ENCODE measurements at regions not wholly inside any gene's neighbourhood (a gene's known extent, or its start where the extent isn't known, plus 50 kb on each side); places are given as distances from the start of the nearest gene placed in this dataset.

DNA sequence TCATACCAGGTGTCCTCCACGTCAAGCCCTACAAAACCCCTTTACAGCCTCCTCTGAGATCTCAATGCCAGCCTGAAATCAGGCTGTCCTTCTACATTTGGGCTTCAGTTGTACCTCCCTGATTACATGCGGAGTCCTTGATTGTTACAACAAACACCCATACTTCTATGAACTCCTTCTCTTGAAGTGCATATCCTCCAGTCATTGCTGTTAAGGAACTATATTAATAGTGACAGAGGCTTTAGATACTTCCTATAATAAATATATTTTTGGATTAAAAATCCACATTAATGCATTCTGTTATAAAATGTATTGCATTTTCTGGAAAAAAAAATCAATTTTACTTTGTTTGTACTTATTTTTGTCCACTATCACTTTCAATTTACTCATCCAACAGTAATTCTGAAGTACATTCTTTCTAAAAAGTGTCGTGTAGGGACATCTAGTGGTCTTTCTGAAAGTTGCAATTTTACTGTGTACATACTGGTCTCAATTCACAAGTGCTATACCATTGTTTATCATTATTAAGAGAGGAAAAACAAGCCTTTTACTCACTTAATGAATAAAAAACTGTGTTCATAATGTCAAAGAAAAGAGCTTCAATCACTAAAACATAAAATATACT lies 316.4 kb downstream of the DSEL start:
- no peak overlapping the region for H3K27ac Mint-ChIP-seq
- DNase-seq: no peak
- no peaks in the 10 kb centered on the region for H3K9me3 Mint-ChIP-seq
- no peak overlapping the region for H3K4me3 Mint-ChIP-seq
- H3K27me3 Mint-ChIP-seq: peaks cover 4% of the 10 kb centered on the region
- H3K4me1 Mint-ChIP-seq: no peaks in the 10 kb centered on the region
- no peaks in the 10 kb centered on the region for H3K36me3 Mint-ChIP-seq

DNA sequence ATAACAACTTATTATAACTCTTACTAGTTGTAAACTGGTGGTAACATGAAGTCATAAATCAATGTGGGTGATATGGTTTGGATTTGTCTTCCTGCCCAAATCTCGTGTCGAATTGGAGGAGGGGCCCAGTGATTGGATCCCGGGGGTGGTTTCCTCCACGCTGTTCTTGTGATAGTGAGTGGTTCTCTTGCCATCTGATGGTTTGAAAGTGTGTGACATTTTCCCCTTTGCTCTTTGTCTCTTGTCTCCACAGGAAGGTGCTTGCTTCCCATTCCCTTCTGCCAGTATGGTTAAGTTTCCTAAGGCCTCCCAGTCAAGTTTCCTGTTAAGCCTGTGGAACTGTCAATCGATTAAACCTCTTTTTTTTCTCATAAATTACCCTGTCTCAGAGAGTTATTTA lies 321.6 kb downstream of the DSEL start:
- Mint-ChIP-seq H3K9me3 (no peaks in the 10 kb centered on the region), H3K4me3 (no peak overlapping the region), H3K4me1 (peaks cover 4% of the 10 kb centered on the region), H3K27me3 (no peaks in the 10 kb centered on the region), H3K27ac (no peak overlapping the region), H3K36me3 (no peaks in the 10 kb centered on the region)
- DNase-seq: no peak

DNA sequence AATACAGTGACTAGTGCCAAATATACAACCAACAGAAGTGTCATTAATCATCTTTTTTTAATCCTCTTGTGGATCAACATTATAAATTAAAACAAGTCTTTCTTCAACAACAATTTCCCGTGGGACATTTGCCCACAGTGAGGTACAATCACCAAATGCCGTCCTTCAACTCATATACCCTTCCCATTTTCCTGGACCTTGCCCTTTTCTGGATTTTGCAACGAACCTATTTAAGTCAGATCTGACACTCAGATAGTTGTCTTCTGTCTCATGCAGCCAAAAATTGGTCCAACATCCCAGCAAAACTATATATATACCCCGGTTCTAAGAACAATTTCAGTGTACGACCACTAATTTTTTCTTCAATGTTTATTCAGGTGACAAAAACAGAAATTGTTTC lies 324.0 kb downstream of the DSEL start:
- no peaks in the 10 kb centered on the region for H3K36me3 Mint-ChIP-seq
- peaks cover 4% of the 10 kb centered on the region for H3K4me1 Mint-ChIP-seq
- no peak for DNase-seq
- no peak overlapping the region for H3K27ac Mint-ChIP-seq
- H3K4me3 Mint-ChIP-seq: no peak overlapping the region
- no peaks in the 10 kb centered on the region for H3K27me3 Mint-ChIP-seq
- no peaks in the 10 kb centered on the region for H3K9me3 Mint-ChIP-seq

DNA sequence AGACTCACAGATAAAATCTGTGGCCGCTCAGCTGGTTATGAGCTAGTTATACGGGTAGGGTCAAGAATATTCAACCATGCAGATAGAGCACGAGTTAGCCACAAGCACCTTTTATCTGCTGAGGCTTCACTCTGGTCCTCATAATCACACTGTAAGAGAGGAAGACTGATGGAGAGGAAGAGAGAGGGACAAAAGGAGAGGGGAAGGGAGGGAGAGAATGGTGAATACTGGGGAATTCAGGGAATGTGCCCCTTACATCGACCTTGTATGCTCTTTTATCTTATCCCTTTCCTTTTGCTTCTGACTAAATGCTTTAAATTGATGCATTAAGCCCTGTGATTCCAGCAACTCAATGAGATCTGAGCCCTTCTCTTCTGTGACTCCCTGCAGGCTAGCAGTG lies 333.1 kb downstream of the DSEL start:
- no peak for DNase-seq
- Mint-ChIP-seq H3K27ac (no peak overlapping the region), H3K36me3 (no peaks in the 10 kb centered on the region), H3K4me3 (no peak overlapping the region), H3K4me1 (no peaks in the 10 kb centered on the region), H3K9me3 (no peaks in the 10 kb centered on the region), H3K27me3 (peaks cover 13% of the 10 kb centered on the region)

DNA sequence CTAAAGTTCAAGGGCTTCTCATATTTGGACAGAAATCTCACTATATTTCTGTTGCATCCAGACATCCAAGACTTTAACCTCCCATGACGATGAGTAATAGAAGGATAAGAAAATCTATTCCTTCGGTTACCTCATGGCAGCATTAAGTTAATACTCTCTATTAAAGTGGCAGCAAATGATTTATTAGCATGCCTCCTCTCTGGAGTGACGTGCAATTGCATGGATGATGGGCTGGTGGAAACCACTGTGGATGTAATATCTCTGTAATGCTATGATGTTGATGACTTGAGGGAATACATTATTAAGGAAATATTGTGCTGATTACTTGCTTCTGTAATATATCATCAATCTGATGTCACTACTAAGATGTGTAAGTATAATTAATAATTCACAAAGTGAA lies 336.8 kb downstream of the DSEL start:
- Mint-ChIP-seq H3K36me3 (no peaks in the 10 kb centered on the region), H3K27me3 (peaks cover 13% of the 10 kb centered on the region)

DNA sequence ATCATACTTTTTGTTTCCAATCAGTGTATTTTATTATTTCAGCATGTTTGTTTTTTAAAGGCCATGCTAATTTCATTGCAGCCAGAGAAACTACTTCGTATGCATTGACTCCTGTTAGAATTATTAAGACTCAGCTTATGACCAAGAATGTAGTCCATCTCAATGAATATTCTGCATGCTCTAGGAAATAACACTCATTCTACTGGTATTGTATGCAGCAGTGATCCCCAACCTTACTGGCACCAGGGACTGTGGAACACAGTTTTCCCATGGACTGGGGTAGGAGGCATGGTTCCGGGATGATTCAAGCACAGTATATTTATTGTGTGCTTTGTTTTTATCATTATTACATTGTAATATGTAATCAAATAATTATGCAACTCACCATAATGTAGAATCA lies 356.9 kb downstream of the DSEL start:
- Mint-ChIP-seq H3K36me3 (no peaks in the 10 kb centered on the region), H3K4me1 (no peaks in the 10 kb centered on the region), H3K27me3 (no peaks in the 10 kb centered on the region), H3K4me3 (no peak overlapping the region), H3K27ac (no peak overlapping the region), H3K9me3 (no peaks in the 10 kb centered on the region)
- no peak for DNase-seq

More for the DNA sequence above, 336.8 kb downstream of the DSEL start:
- no peak overlapping the region for H3K4me3 Mint-ChIP-seq
- H3K4me1 Mint-ChIP-seq: no peaks in the 10 kb centered on the region
- H3K27ac Mint-ChIP-seq: no peak overlapping the region
- DNase-seq: no peak
- H3K9me3 Mint-ChIP-seq: no peaks in the 10 kb centered on the region

DNA sequence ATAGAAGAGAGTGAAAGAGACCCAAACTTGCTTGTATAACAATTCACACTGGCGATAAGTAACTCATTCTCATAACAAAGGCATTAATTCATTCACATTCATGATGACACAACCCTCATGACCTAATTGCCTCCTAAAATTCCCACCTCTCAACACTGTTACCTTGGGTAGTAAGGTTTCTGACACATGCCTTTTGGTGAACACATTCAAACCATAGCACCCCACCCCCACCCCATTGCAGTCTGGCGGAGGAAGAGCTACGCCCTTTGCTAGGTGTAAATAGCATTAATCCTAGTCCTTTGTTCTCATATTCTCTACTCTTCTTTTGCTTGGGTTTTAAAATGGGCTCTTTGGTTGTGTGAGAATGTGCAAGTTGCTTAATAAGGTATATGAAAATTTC lies 361.5 kb downstream of the DSEL start:
- no peak overlapping the region for H3K27ac Mint-ChIP-seq
- DNase-seq: no peak
- H3K36me3 Mint-ChIP-seq: no peaks in the 10 kb centered on the region
- no peaks in the 10 kb centered on the region for H3K9me3 Mint-ChIP-seq
- no peaks in the 10 kb centered on the region for H3K4me1 Mint-ChIP-seq
- no peaks in the 10 kb centered on the region for H3K27me3 Mint-ChIP-seq
- H3K4me3 Mint-ChIP-seq: no peak overlapping the region

DNA sequence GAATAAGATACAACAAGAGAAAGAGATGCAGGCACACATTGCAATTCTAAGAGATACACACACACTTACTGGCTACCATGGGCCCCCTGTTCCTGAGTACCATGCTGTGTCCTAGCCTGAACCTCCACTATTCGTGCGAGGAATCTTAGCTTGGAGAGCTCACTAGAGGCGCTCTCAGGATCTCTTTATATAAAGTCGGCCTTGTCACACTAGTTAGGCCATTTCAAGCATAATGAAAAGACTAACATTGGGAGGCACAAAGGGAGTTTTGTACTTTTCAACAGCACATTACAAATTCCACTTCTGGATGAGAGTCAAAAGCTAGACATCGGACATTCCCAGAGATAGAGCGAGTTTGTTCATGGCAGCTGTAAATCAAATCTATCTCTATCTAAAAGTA lies 365.2 kb downstream of the DSEL start:
- Mint-ChIP-seq H3K27me3 (no peaks in the 10 kb centered on the region), H3K9me3 (no peaks in the 10 kb centered on the region), H3K4me3 (no peak overlapping the region), H3K36me3 (no peaks in the 10 kb centered on the region), H3K4me1 (no peaks in the 10 kb centered on the region), H3K27ac (no peak overlapping the region)
- no peak for DNase-seq

DNA sequence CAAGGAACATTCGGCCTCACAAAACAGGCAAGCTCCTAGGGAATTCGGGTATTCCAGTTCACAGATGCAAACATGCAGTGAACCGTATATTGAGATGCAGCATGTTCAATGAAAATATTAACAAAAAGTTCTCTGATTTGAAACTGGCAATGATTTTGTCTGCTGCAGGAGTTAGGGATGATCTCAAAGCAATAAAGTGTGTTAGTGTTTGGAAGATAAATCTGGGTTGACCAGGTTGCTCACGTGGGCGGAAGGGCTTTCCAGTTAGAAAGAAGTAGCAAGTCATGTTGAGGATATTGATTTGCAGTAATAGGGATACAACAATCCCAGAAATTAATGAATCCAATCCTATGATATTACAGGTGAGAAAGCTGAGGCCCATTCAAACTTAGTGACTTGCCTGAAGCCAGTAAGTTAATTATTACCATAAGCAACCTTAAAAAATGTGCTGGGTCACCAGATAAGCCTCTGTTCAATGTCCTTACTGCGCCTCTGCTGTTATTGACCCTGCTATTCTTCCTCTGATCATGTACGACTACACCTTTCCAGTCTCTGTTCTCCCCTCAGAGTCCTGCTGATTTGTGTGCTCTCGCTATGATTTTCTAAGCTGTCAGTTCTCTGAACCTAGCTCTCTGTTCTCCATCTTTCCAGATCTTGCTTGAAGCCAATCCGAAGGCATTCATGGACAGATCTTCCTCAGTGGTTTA lies 370.8 kb downstream of the DSEL start:
- Mint-ChIP-seq H3K27me3 (no peaks in the 10 kb centered on the region), H3K27ac (no peak overlapping the region), H3K9me3 (no peaks in the 10 kb centered on the region), H3K4me3 (no peak overlapping the region), H3K36me3 (no peaks in the 10 kb centered on the region), H3K4me1 (no peaks in the 10 kb centered on the region)
- no peak for DNase-seq

DNA sequence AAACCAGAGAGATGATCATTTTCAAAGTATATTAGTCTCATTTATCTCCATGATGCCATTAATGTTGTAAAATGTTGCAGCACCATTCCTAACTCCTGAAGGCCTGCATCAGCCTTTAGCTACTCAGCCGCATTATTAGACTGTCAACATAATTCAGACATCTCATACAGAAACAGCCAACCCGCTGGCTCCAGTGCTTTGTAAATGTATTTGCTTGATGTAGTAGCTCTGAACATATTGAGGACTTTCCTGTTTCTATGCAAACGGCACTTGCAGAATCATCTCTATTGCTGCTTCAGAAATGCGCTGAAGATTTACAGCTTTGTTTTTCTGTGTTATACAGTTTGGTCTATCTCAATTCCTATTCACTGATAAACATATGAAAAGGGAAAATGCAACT lies 372.2 kb downstream of the DSEL start:
- Mint-ChIP-seq H3K9me3 (no peaks in the 10 kb centered on the region), H3K36me3 (no peaks in the 10 kb centered on the region), H3K27me3 (no peaks in the 10 kb centered on the region), H3K4me1 (no peaks in the 10 kb centered on the region), H3K4me3 (no peak overlapping the region), H3K27ac (no peak overlapping the region)
- DNase-seq: no peak

DNA sequence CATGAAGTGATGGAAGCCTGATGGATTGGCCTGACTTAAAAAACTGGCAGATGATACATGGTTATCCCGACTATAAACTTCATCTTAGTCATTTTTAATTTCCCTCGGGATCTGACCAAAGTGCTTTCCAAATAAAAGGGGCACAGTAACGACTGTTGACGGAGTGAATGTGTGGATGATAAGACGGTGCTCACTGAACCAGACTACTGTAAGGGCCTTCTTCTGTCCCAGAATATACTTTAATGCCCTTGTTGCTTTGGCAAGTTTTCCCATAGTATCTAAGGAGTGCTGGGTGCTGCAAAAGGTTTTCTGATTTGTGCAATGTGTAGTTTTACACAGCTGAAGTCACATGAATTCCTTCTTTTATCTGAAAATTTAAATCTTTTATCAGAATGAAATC lies 373.5 kb downstream of the DSEL start:
- Mint-ChIP-seq H3K4me3 (no peak overlapping the region), H3K27me3 (no peaks in the 10 kb centered on the region), H3K27ac (no peak overlapping the region), H3K4me1 (no peaks in the 10 kb centered on the region), H3K9me3 (no peaks in the 10 kb centered on the region), H3K36me3 (no peaks in the 10 kb centered on the region)
- DNase-seq: no peak

DNA sequence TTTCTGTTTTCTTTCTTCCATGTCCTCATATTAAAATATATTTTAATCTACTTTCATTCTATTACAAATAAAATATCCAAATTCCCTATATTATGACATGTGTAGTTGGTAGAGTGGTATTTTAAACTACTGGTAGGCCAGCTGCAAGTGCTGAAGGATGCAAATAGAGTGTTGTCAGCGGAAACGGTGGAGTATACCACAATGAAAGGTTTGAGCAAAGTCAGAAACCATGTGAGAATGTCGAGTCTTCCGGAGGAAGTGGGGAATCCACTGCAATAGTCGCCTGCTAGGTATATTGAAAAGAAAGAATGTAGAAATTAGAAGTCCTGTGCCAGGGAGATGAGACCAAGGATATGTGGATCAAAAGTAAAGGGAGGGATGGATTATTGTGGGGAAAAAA lies 373.9 kb downstream of the DSEL start:
- no peak overlapping the region for H3K4me3 Mint-ChIP-seq
- no peak overlapping the region for H3K27ac Mint-ChIP-seq
- H3K36me3 Mint-ChIP-seq: no peaks in the 10 kb centered on the region
- H3K4me1 Mint-ChIP-seq: no peaks in the 10 kb centered on the region
- no peaks in the 10 kb centered on the region for H3K27me3 Mint-ChIP-seq
- no peak for DNase-seq
- H3K9me3 Mint-ChIP-seq: no peaks in the 10 kb centered on the region

DNA sequence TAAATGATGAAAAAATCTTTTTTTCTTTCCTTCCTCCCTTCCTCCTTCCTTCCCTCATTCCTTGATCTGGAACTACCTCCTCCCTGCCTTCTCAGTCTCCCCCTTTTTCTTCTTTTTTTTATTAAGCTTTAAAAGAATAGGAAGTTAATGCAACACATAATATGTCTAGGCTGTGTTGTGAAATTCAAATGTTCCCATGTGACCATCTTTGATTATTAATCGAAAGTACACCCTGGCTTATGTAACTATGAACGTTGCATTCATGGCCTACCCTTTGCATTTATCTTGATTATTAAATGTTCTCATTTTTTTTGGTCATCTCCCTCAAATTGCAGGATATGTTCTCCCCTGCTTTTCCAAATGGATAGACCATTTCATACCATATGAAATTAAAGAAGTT lies 376.0 kb downstream of the DSEL start:
- no peak for DNase-seq
- Mint-ChIP-seq H3K27me3 (no peaks in the 10 kb centered on the region), H3K4me1 (no peaks in the 10 kb centered on the region), H3K9me3 (no peaks in the 10 kb centered on the region), H3K27ac (no peak overlapping the region), H3K4me3 (no peak overlapping the region), H3K36me3 (no peaks in the 10 kb centered on the region)

DNA sequence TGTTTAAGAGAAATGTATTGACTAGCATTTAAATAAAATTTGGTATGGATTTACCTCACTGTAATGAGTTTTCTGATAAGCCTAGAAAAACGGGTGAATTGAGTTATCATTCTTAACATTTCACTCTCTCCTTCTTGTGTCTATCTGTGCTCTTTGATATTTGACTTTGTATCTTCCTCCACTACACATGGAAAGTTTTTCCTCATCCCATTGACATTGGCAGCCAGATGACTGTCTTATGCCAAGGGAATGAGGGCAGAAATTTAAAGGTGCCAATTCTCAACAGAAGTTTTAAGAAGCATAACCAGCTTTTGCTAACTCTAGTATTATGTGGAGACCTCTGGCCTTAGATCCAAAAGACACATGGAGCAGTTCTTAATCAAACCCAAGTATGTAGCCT lies 376.6 kb downstream of the DSEL start:
- no peaks in the 10 kb centered on the region for H3K9me3 Mint-ChIP-seq
- H3K36me3 Mint-ChIP-seq: no peaks in the 10 kb centered on the region
- H3K27ac Mint-ChIP-seq: no peak overlapping the region
- no peak for DNase-seq
- H3K27me3 Mint-ChIP-seq: no peaks in the 10 kb centered on the region
- H3K4me1 Mint-ChIP-seq: no peaks in the 10 kb centered on the region
- H3K4me3 Mint-ChIP-seq: no peak overlapping the region

DNA sequence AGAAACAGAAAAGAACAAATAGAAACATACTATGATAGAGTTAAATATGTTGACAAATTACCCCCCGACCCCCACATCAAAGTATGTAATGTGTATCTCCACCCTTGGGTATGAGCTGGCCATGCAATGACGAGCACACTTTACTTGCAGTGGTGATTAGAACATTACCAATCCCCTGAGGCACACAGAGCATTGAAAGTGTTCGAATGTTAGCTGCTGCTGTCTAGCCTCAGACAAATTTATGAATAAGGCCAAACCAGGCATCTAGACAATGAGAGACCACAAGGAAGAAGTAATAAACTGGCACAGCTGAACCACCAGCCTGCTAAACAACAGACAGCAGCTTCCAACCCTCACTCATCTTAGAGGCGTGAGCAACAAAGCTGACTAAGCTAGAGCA lies 380.5 kb downstream of the DSEL start:
- no peak overlapping the region for H3K4me3 Mint-ChIP-seq
- DNase-seq: no peak
- H3K4me1 Mint-ChIP-seq: no peaks in the 10 kb centered on the region
- H3K27me3 Mint-ChIP-seq: peaks cover 2% of the 10 kb centered on the region
- H3K27ac Mint-ChIP-seq: no peak overlapping the region
- H3K36me3 Mint-ChIP-seq: no peaks in the 10 kb centered on the region
- no peaks in the 10 kb centered on the region for H3K9me3 Mint-ChIP-seq

DNA sequence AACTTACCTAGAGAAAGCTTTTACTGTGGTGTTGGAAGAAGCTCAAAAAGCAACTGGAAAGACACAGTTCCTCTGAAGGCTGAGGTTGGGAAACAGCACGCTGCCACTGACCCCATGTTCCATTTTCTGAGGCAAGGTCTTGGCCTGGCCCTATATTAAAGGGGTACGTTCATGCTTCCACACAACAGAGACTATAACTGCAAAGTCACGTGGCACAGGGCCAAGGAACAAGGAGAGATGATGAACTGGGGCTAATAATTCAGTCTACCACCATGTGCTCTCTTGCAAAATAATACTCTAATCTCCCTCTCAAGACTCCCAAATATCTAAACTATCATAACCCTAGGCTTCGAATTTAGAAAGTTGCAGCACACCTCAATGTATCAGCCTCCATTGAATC lies 381.6 kb downstream of the DSEL start:
- DNase-seq: no peak
- Mint-ChIP-seq H3K9me3 (no peaks in the 10 kb centered on the region), H3K27ac (no peak overlapping the region), H3K27me3 (peaks cover 2% of the 10 kb centered on the region), H3K36me3 (no peaks in the 10 kb centered on the region), H3K4me3 (no peak overlapping the region), H3K4me1 (no peaks in the 10 kb centered on the region)
